CD14-positive monocyte (primary cell): ENCODE measurements at regions not wholly inside any gene's neighbourhood (a gene's known extent, or its start where the extent isn't known, plus 50 kb on each side); places are given as distances from the start of the nearest gene placed in this dataset.

Source experiments
- DNase-seq, 3 donors: peaks; one replicate each; pipeline ENCODE4 v3.0.0-alpha.2; 2011 to 2022
- H2AFZ ChIP-seq: 2 replicates; pipeline ENCODE4 v1.6.0; 2012; ENCODE audit warnings: mild to moderate bottlenecking, low read depth, low read length, inconsistent platforms; ENCODE audit not compliant: insufficient read depth, poor library complexity, severe bottlenecking
- H3K27ac ChIP-seq, 2 donors: 1 replicate in 1 of 2; 2 replicates in 1 of 2; pipeline ENCODE4 v1.5.1; 2012 to 2013; ENCODE audit warnings: low read length in 2 of 2, control low read depth in 1 of 2, inconsistent platforms in 1 of 2, low read depth in 1 of 2, mild to moderate bottlenecking in 1 of 2
- H3K27me3 ChIP-seq, 2 donors: one replicate each; pipeline versions ENCODE4 v1.6.0 to v1.6.1; 2011 to 2013; ENCODE audit warnings: low read length in 2 of 2; ENCODE audit not compliant: control insufficient read depth in 2 of 2, insufficient read depth in 2 of 2
- H3K36me3 ChIP-seq, 2 donors: replicated peaks in 1 of 2; 1 replicate in 1 of 2; 2 replicates in 1 of 2; pipeline versions ENCODE4 v1.5.1 to v1.6.1; 2012 to 2013; ENCODE audit warnings: low read length in 2 of 2, control low read depth in 1 of 2, inconsistent platforms in 1 of 2, mild to moderate bottlenecking in 1 of 2; ENCODE audit not compliant: insufficient read depth in 2 of 2, control insufficient read depth in 1 of 2
- H3K4me1 ChIP-seq, 2 donors: 1 replicate in 1 of 2; 2 replicates in 1 of 2; pipeline versions ENCODE4 v1.5.1 to v1.6.1; 2012 to 2013; ENCODE audit warnings: low read length in 2 of 2, control low read depth in 1 of 2, inconsistent platforms in 1 of 2, mild to moderate bottlenecking in 1 of 2, moderate library complexity in 1 of 2; ENCODE audit not compliant: insufficient read depth in 2 of 2, control insufficient read depth in 1 of 2
- H3K4me2 ChIP-seq: replicated peaks from 2 replicates; pipeline ENCODE3; 2012; ENCODE audit warnings: low read length, moderate library complexity, mild to moderate bottlenecking; ENCODE audit not compliant: poor library complexity, severe bottlenecking; ENCODE audit errors: extremely low read depth
- H3K4me3 ChIP-seq, 3 experiments: fragments of 200-600 bp in 1 of 3; sonication (generic) in 1 of 3; replicated peaks in 1 of 3; 1 replicate in 2 of 3; 2 replicates in 1 of 3; pipeline ENCODE4 v1.5.1; 2011 to 2013; ENCODE audit warnings: low read length in 3 of 3, mild to moderate bottlenecking in 3 of 3, control low read depth in 2 of 3, low read depth in 2 of 3, inconsistent platforms in 1 of 3, moderate library complexity in 1 of 3
- H3K79me2 ChIP-seq: 2 replicates; pipeline ENCODE4 v1.6.0; 2012; ENCODE audit warnings: mild to moderate bottlenecking, control low read depth, inconsistent platforms, low read length, moderate library complexity; ENCODE audit not compliant: insufficient read depth
- H3K9ac ChIP-seq: 2 replicates; pipeline ENCODE4 v1.6.0; 2017; ENCODE audit warnings: low read length, mild to moderate bottlenecking; ENCODE audit not compliant: insufficient read depth, poor library complexity, severe bottlenecking
- H3K9me3 ChIP-seq, 2 donors: replicated peaks in 1 of 2; 1 replicate in 1 of 2; 2 replicates in 1 of 2; pipeline versions ENCODE4 v1.5.1 to v1.6.1; 2012 to 2013; ENCODE audit warnings: low read length in 2 of 2, control low read depth in 1 of 2; ENCODE audit not compliant: control insufficient read depth in 1 of 2, insufficient read depth in 1 of 2
- H4K20me1 ChIP-seq: 2 replicates; pipeline ENCODE4 v1.6.0; 2012; ENCODE audit warnings: mild to moderate bottlenecking, low read length, control low read depth, moderate library complexity; ENCODE audit not compliant: insufficient read depth
- H3K27ac Mint-ChIP-seq, 7 donors: one replicate each; pipeline ENCODE4 v1.8.0; 2020; ENCODE audit warnings: mild to moderate bottlenecking in 7 of 7, mixed read lengths in 7 of 7, moderate library complexity in 6 of 7, inconsistent platforms in 2 of 7
- H3K27me3 Mint-ChIP-seq, 3 donors: one replicate each; pipeline ENCODE4 v1.8.0; 2021 to 2022; ENCODE audit warnings: low read depth in 3 of 3, mild to moderate bottlenecking in 3 of 3, mixed read lengths in 3 of 3, moderate library complexity in 3 of 3, inconsistent platforms in 1 of 3
- H3K36me3 Mint-ChIP-seq, 2 donors: one replicate each; pipeline ENCODE4 v1.8.0; 2020; ENCODE audit warnings: mixed read lengths in 2 of 2, inconsistent platforms in 1 of 2, mild to moderate bottlenecking in 1 of 2
- H3K4me1 Mint-ChIP-seq: one replicate; pipeline ENCODE4 v1.8.0; 2020; ENCODE audit warnings: mild to moderate bottlenecking, mixed read lengths
- H3K4me3 Mint-ChIP-seq, 2 donors: one replicate each; pipeline ENCODE4 v1.8.0; 2020; ENCODE audit warnings: mild to moderate bottlenecking in 2 of 2, mixed read lengths in 2 of 2, moderate library complexity in 1 of 2
- H3K9me3 Mint-ChIP-seq, 7 donors: one replicate each; pipeline ENCODE4 v1.8.0; 2020 to 2022; ENCODE audit warnings: mixed read lengths in 7 of 7, mild to moderate bottlenecking in 6 of 7, moderate library complexity in 6 of 7, inconsistent platforms in 2 of 7
- CTCF ChIP-seq: fragments of 200-600 bp; IDR thresholded peaks from one replicate; pipeline ENCODE4 v1.8.0; 2022; ENCODE audit warnings: antibody characterized with exemption, mild to moderate bottlenecking
- WGBS: methylation state at CpG from one replicate; pipeline ENCODE4 v1.1.5; 2013; ENCODE audit warnings: missing lambda C conversion rate; ENCODE audit not compliant: insufficient coverage; 5-methylcytosine and 5-hydroxymethylcytosine counted together
- intact Hi-C, 2 donors: fragments of 100-400 bp; cut with micrococcal nuclease; formaldehyde crosslinking; loops; one replicate each; pipeline versions ENCODE4 v1.15.0 to v1.15.1; 2023

GRCh38 chrY:7447881-7448516, 536.4 kb upstream of the AMELY start:
- H3K9me3 Mint-ChIP-seq = peaks cover 0 to 5% (median 0%) of the 10 kb centered on the region in 7 donors
- Histone ChIP-seq H4K20me1 (no peaks in the 10 kb centered on the region), H3K4me3 (no peak overlapping the region), H2AFZ (no peak overlapping the region), H3K79me2 (no peaks in the 10 kb centered on the region), H3K4me2 (no peak overlapping the region), H3K9me3 (peaks cover 0 to under 1% of the 10 kb centered on the region in 2 donors), H3K9ac (no peak overlapping the region), H3K27me3 (no peaks in the 10 kb centered on the region), H3K4me1 (no peaks in the 10 kb centered on the region), H3K36me3 (no peaks in the 10 kb centered on the region), H3K27ac (no peak overlapping the region)
- TF ChIP-seq CTCF = no peak
- intact Hi-C loops = no loop called here
- H3K27ac Mint-ChIP-seq = no peak overlapping the region
- peaks cover 0 to 2% (median 0%) of the 10 kb centered on the region in 3 donors for H3K27me3 Mint-ChIP-seq
- no peaks in the 10 kb centered on the region for H3K4me1 Mint-ChIP-seq
- no peaks in the 10 kb centered on the region for H3K36me3 Mint-ChIP-seq
- DNase-seq = no peak
- WGBS = 67% methylated on average over 1 of the region's 8 CpGs
- H3K4me3 Mint-ChIP-seq = no peak overlapping the region

GRCh38 chrY:7444141-7444540, 532.6 kb upstream of the AMELY start:
- Mint-ChIP-seq H3K9me3 (peaks cover 0 to 2% (median 0%) of the 10 kb centered on the region in 7 donors), H3K4me3 (no peak overlapping the region), H3K27ac (no peak overlapping the region), H3K27me3 (no peaks in the 10 kb centered on the region), H3K36me3 (no peaks in the 10 kb centered on the region), H3K4me1 (no peaks in the 10 kb centered on the region)
- 75% methylated on average over 3 of the region's 3 CpGs for WGBS
- Histone ChIP-seq H3K9me3 (peaks cover 0 to 3% of the 10 kb centered on the region in 2 donors), H3K9ac (no peak overlapping the region), H3K4me2 (no peak overlapping the region), H3K27ac (no peak overlapping the region), H3K36me3 (no peaks in the 10 kb centered on the region), H3K79me2 (no peaks in the 10 kb centered on the region), H3K27me3 (no peaks in the 10 kb centered on the region), H2AFZ (no peak overlapping the region), H3K4me3 (no peak overlapping the region), H4K20me1 (no peaks in the 10 kb centered on the region), H3K4me1 (no peaks in the 10 kb centered on the region)
- intact Hi-C loops = no loop called here
- DNase-seq = no peak
- TF ChIP-seq CTCF = no peak
